ENCODE measurements at regions not wholly inside any gene's neighbourhood (a gene's known extent, or its start where the extent isn't known, plus 50 kb on each side); places are given as distances from the start of the nearest gene placed in this dataset.

- H3K4me3 ChIP-seq (ENCODE audit: low read length) = no peak overlapping the region
- no peaks in the 10 kb centered on the region for H3K9me3 ChIP-seq (ENCODE audit: insufficient read depth, low read depth, low read length)
- no peaks in the 10 kb centered on the region for H3K36me3 ChIP-seq (ENCODE audit: insufficient read depth, low read depth, low read length)
- H3K27ac ChIP-seq (ENCODE audit: low read length) = no peak overlapping the region
- no peaks in the 10 kb centered on the region for H3K27me3 ChIP-seq (ENCODE audit: insufficient read depth, low read length)
- no peaks in the 10 kb centered on the region for H3K4me1 ChIP-seq (ENCODE audit: insufficient read depth, low read length)
- no peak overlapping the region for H3K9ac ChIP-seq (ENCODE audit: low read depth, low read length)
Measured at GRCh38 chr4:108276690-108277089, 108.0 kb upstream of the LEF1 start.

GRCh38 chr4:108272986-108273385, 104.3 kb upstream of the LEF1 start:
- Histone ChIP-seq H3K4me1 (ENCODE audit: insufficient read depth, low read length) (no peaks in the 10 kb centered on the region), H3K36me3 (ENCODE audit: insufficient read depth, low read depth, low read length) (no peaks in the 10 kb centered on the region), H3K9me3 (ENCODE audit: insufficient read depth, low read depth, low read length) (no peaks in the 10 kb centered on the region), H3K9ac (ENCODE audit: low read depth, low read length) (no peak overlapping the region), H3K27me3 (ENCODE audit: insufficient read depth, low read length) (no peaks in the 10 kb centered on the region), H3K4me3 (ENCODE audit: low read length) (no peak overlapping the region), H3K27ac (ENCODE audit: low read length) (no peak overlapping the region)

GRCh38 chr4:108272561-108272960, 103.8 kb upstream of the LEF1 start:
- no peak overlapping the region for H3K9ac ChIP-seq (ENCODE audit: low read depth, low read length)
- H3K27ac ChIP-seq (ENCODE audit: low read length) = no peak overlapping the region
- H3K9me3 ChIP-seq (ENCODE audit: insufficient read depth, low read depth, low read length) = no peaks in the 10 kb centered on the region
- H3K36me3 ChIP-seq (ENCODE audit: insufficient read depth, low read depth, low read length) = no peaks in the 10 kb centered on the region
- H3K4me3 ChIP-seq (ENCODE audit: low read length) = no peak overlapping the region
- H3K27me3 ChIP-seq (ENCODE audit: insufficient read depth, low read length) = no peaks in the 10 kb centered on the region
- H3K4me1 ChIP-seq (ENCODE audit: insufficient read depth, low read length) = no peaks in the 10 kb centered on the region

GRCh38 chr4:108272046-108272445, 103.3 kb upstream of the LEF1 start:
- Histone ChIP-seq H3K36me3 (ENCODE audit: insufficient read depth, low read depth, low read length) (no peaks in the 10 kb centered on the region), H3K9me3 (ENCODE audit: insufficient read depth, low read depth, low read length) (no peaks in the 10 kb centered on the region), H3K4me3 (ENCODE audit: low read length) (no peak overlapping the region), H3K27ac (ENCODE audit: low read length) (no peak overlapping the region), H3K27me3 (ENCODE audit: insufficient read depth, low read length) (no peaks in the 10 kb centered on the region), H3K9ac (ENCODE audit: low read depth, low read length) (no peak overlapping the region), H3K4me1 (ENCODE audit: insufficient read depth, low read length) (no peaks in the 10 kb centered on the region)

- H3K9ac ChIP-seq (ENCODE audit: low read depth, low read length) = no peak overlapping the region
- H3K27ac ChIP-seq (ENCODE audit: low read length) = no peak overlapping the region
Measured at GRCh38 chr4:108270466-108271450, 102.0 kb upstream of the LEF1 start.

GRCh38 chr4:108264693-108265092, 96.0 kb upstream of the LEF1 start:
- no peaks in the 10 kb centered on the region for H3K27me3 ChIP-seq (ENCODE audit: insufficient read depth, low read length)
- H3K9ac ChIP-seq (ENCODE audit: low read depth, low read length) = no peak overlapping the region
- no peaks in the 10 kb centered on the region for H3K4me1 ChIP-seq (ENCODE audit: insufficient read depth, low read length)
- H3K9me3 ChIP-seq (ENCODE audit: insufficient read depth, low read depth, low read length) = no peaks in the 10 kb centered on the region
- no peaks in the 10 kb centered on the region for H3K36me3 ChIP-seq (ENCODE audit: insufficient read depth, low read depth, low read length)
- no peak overlapping the region for H3K27ac ChIP-seq (ENCODE audit: low read length)
- no peak overlapping the region for H3K4me3 ChIP-seq (ENCODE audit: low read length)

More at GRCh38 chr4:108270466-108271450, 102.0 kb upstream of the LEF1 start:
- no peak overlapping the region for H3K4me3 ChIP-seq (ENCODE audit: low read length)
- H3K9me3 ChIP-seq (ENCODE audit: insufficient read depth, low read depth, low read length) = no peaks in the 10 kb centered on the region
- H3K36me3 ChIP-seq (ENCODE audit: insufficient read depth, low read depth, low read length) = no peaks in the 10 kb centered on the region
- no peaks in the 10 kb centered on the region for H3K4me1 ChIP-seq (ENCODE audit: insufficient read depth, low read length)
- H3K27me3 ChIP-seq (ENCODE audit: insufficient read depth, low read length) = no peaks in the 10 kb centered on the region

GRCh38 chr4:108263057-108263456, 94.3 kb upstream of the LEF1 start:
- Histone ChIP-seq H3K4me3 (ENCODE audit: low read length) (no peak overlapping the region), H3K27me3 (ENCODE audit: insufficient read depth, low read length) (no peaks in the 10 kb centered on the region), H3K9ac (ENCODE audit: low read depth, low read length) (no peak overlapping the region), H3K36me3 (ENCODE audit: insufficient read depth, low read depth, low read length) (no peaks in the 10 kb centered on the region), H3K27ac (ENCODE audit: low read length) (no peak overlapping the region), H3K9me3 (ENCODE audit: insufficient read depth, low read depth, low read length) (no peaks in the 10 kb centered on the region), H3K4me1 (ENCODE audit: insufficient read depth, low read length) (no peaks in the 10 kb centered on the region)

- no peaks in the 10 kb centered on the region for H3K27me3 ChIP-seq (ENCODE audit: insufficient read depth, low read length)
- no peak overlapping the region for H3K4me3 ChIP-seq (ENCODE audit: low read length)
- no peaks in the 10 kb centered on the region for H3K36me3 ChIP-seq (ENCODE audit: insufficient read depth, low read depth, low read length)
- H3K9me3 ChIP-seq (ENCODE audit: insufficient read depth, low read depth, low read length) = no peaks in the 10 kb centered on the region
- no peak overlapping the region for H3K27ac ChIP-seq (ENCODE audit: low read length)
- H3K4me1 ChIP-seq (ENCODE audit: insufficient read depth, low read length) = no peaks in the 10 kb centered on the region
- no peak overlapping the region for H3K9ac ChIP-seq (ENCODE audit: low read depth, low read length)
Measured at GRCh38 chr4:108261026-108261425, 92.3 kb upstream of the LEF1 start.

GRCh38 chr4:108256538-108256937, 87.8 kb upstream of the LEF1 start:
- no peak overlapping the region for H3K27ac ChIP-seq (ENCODE audit: low read length)
- H3K4me3 ChIP-seq (ENCODE audit: low read length) = no peak overlapping the region
- no peak overlapping the region for H3K9ac ChIP-seq (ENCODE audit: low read depth, low read length)
- H3K4me1 ChIP-seq (ENCODE audit: insufficient read depth, low read length) = no peaks in the 10 kb centered on the region
- no peaks in the 10 kb centered on the region for H3K9me3 ChIP-seq (ENCODE audit: insufficient read depth, low read depth, low read length)
- H3K27me3 ChIP-seq (ENCODE audit: insufficient read depth, low read length) = no peaks in the 10 kb centered on the region
- no peaks in the 10 kb centered on the region for H3K36me3 ChIP-seq (ENCODE audit: insufficient read depth, low read depth, low read length)

- no peak overlapping the region for H3K4me3 ChIP-seq (ENCODE audit: low read length)
- no peak overlapping the region for H3K9ac ChIP-seq (ENCODE audit: low read depth, low read length)
- no peaks in the 10 kb centered on the region for H3K36me3 ChIP-seq (ENCODE audit: insufficient read depth, low read depth, low read length)
- H3K4me1 ChIP-seq (ENCODE audit: insufficient read depth, low read length) = no peaks in the 10 kb centered on the region
- H3K27ac ChIP-seq (ENCODE audit: low read length) = no peak overlapping the region
- H3K9me3 ChIP-seq (ENCODE audit: insufficient read depth, low read depth, low read length) = no peaks in the 10 kb centered on the region
- H3K27me3 ChIP-seq (ENCODE audit: insufficient read depth, low read length) = no peaks in the 10 kb centered on the region
Measured at GRCh38 chr4:108255203-108255747, 86.5 kb upstream of the LEF1 start.

GRCh38 chr4:108249397-108249796, 80.7 kb upstream of the LEF1 start:
- Histone ChIP-seq H3K4me3 (ENCODE audit: low read length) (no peak overlapping the region), H3K9me3 (ENCODE audit: insufficient read depth, low read depth, low read length) (no peaks in the 10 kb centered on the region), H3K36me3 (ENCODE audit: insufficient read depth, low read depth, low read length) (no peaks in the 10 kb centered on the region), H3K4me1 (ENCODE audit: insufficient read depth, low read length) (peaks cover 6% of the 10 kb centered on the region; the same call in 1 of the 2 replicates), H3K27ac (ENCODE audit: low read length) (no peak overlapping the region), H3K9ac (ENCODE audit: low read depth, low read length) (no peak overlapping the region), H3K27me3 (ENCODE audit: insufficient read depth, low read length) (no peaks in the 10 kb centered on the region)

Measured in iPS-20b (cell line).